DOHH2 (cell line): ENCODE measurements at regions not wholly inside any gene's neighbourhood (a gene's known extent, or its start where the extent isn't known, plus 50 kb on each side); places are given as distances from the start of the nearest gene placed in this dataset.
"Not testable (repeated sequence)": the region's sequence is repeated elsewhere in the genome, so short reads cannot be mapped to it uniquely, and the experiment has no call there.

ENCODE experiments used
- H3F3A ChIP-seq: fragments of 200-600 bp; sonication (generic), shearing (Covaris generic); 2 replicates; pipeline ENCODE4 v1.6.0; 2016; ENCODE audit warnings: antibody characterized with exemption, mild to moderate bottlenecking; ENCODE audit not compliant: control insufficient read depth, insufficient read depth
- H3K27ac ChIP-seq: fragments of 200-600 bp; sonication (generic); 2 replicates; pipeline ENCODE4 v1.5.1; 2014; ENCODE audit warnings: low read depth, mild to moderate bottlenecking, low read length, moderate library complexity
- H3K27me3 ChIP-seq: fragments of 200-600 bp; sonication (generic); 2 replicates; pipeline ENCODE4 v1.6.1; 2014; ENCODE audit warnings: mild to moderate bottlenecking, low read length, mixed read lengths; ENCODE audit not compliant: control insufficient read depth
- H3K36me3 ChIP-seq: fragments of 200-600 bp; sonication (generic); 2 replicates; pipeline ENCODE4 v1.6.1; 2014; ENCODE audit warnings: mild to moderate bottlenecking, low read length, moderate library complexity, mixed read lengths; ENCODE audit not compliant: control insufficient read depth
- H3K4me1 ChIP-seq: fragments of 200-600 bp; sonication (generic); 2 replicates; pipeline ENCODE4 v1.6.1; 2014; ENCODE audit warnings: mild to moderate bottlenecking, low read length, mixed read lengths; ENCODE audit not compliant: control insufficient read depth
- H3K4me2 ChIP-seq: fragments of 200-600 bp; sonication (generic); 2 replicates; pipeline ENCODE4 v1.6.0; 2014; ENCODE audit warnings: mild to moderate bottlenecking, low read length, moderate library complexity
- H3K4me3 ChIP-seq: fragments of 200-600 bp; sonication (generic); 2 replicates; pipeline ENCODE4 v1.5.1; 2014; ENCODE audit warnings: mild to moderate bottlenecking, low read length, mixed read lengths
- H3K79me2 ChIP-seq: fragments of 200-600 bp; sonication (generic); 2 replicates; pipeline ENCODE4 v1.6.1; 2014; ENCODE audit warnings: mild to moderate bottlenecking, low read length, mixed read lengths; ENCODE audit not compliant: control insufficient read depth
- H3K9me2 ChIP-seq: fragments of 200-600 bp; sonication (generic); replicated peaks from 2 replicates; pipeline ENCODE4 v1.6.1; 2014; ENCODE audit warnings: mild to moderate bottlenecking, low read length, mixed read lengths; ENCODE audit not compliant: control insufficient read depth
- H3K9me3 ChIP-seq: fragments of 200-600 bp; sonication (generic); 2 replicates; pipeline ENCODE4 v1.6.1; 2014; ENCODE audit warnings: antibody characterized with exemption, low read length, mixed read lengths; ENCODE audit not compliant: control insufficient read depth, insufficient read depth
- H4K20me1 ChIP-seq: fragments of 200-600 bp; sonication (generic); 2 replicates; pipeline ENCODE4 v1.6.0; 2014; ENCODE audit warnings: low read depth, mild to moderate bottlenecking, antibody characterized with exemption, low read length, moderate library complexity; ENCODE audit not compliant: control insufficient read depth, insufficient read depth
- EZH2phosphoT487 ChIP-seq: fragments of 200-600 bp; sonication (generic); IDR thresholded peaks from 2 replicates; pipeline ENCODE4 v1.6.1; 2017; ENCODE audit warnings: borderline replicate concordance, mild to moderate bottlenecking, antibody characterized with exemption, low read length, moderate library complexity, mixed read lengths
- TF ChIP-seq, protein P1 (sequence below): fragments of 200-600 bp; sonication (generic); IDR thresholded peaks from one replicate; pipeline ENCODE4 v1.5.1; 2014; ENCODE audit warnings: antibody characterized with exemption, mild to moderate bottlenecking, low read depth, low read length; ENCODE audit not compliant: poor library complexity, severe bottlenecking

- TF ChIP-seq, protein P1, sequence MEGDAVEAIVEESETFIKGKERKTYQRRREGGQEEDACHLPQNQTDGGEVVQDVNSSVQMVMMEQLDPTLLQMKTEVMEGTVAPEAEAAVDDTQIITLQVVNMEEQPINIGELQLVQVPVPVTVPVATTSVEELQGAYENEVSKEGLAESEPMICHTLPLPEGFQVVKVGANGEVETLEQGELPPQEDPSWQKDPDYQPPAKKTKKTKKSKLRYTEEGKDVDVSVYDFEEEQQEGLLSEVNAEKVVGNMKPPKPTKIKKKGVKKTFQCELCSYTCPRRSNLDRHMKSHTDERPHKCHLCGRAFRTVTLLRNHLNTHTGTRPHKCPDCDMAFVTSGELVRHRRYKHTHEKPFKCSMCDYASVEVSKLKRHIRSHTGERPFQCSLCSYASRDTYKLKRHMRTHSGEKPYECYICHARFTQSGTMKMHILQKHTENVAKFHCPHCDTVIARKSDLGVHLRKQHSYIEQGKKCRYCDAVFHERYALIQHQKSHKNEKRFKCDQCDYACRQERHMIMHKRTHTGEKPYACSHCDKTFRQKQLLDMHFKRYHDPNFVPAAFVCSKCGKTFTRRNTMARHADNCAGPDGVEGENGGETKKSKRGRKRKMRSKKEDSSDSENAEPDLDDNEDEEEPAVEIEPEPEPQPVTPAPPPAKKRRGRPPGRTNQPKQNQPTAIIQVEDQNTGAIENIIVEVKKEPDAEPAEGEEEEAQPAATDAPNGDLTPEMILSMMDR, result no peak
- TF ChIP-seq EZH2phosphoT487, result no peak
- H3K36me3 ChIP-seq, result no peaks in the 10 kb centered on the region
- H3K79me2 ChIP-seq, result no peaks in the 10 kb centered on the region
- H3K4me1 ChIP-seq, result no peaks in the 10 kb centered on the region
- H3K9me3 ChIP-seq, result no peaks in the 10 kb centered on the region
- no peak overlapping the region for H3K27ac ChIP-seq
- H4K20me1 ChIP-seq, result no peaks in the 10 kb centered on the region
- peaks cover 9% of the 10 kb centered on the region for H3K27me3 ChIP-seq
- no peaks in the 10 kb centered on the region for H3K9me2 ChIP-seq
- H3F3A ChIP-seq, result no peaks in the 10 kb centered on the region
- no peak overlapping the region for H3K4me2 ChIP-seq
- no peak overlapping the region for H3K4me3 ChIP-seq
Observed at GRCh38 chr10:6787718-6788117, 207.6 kb upstream of the PRKCQ start.

DNA sequence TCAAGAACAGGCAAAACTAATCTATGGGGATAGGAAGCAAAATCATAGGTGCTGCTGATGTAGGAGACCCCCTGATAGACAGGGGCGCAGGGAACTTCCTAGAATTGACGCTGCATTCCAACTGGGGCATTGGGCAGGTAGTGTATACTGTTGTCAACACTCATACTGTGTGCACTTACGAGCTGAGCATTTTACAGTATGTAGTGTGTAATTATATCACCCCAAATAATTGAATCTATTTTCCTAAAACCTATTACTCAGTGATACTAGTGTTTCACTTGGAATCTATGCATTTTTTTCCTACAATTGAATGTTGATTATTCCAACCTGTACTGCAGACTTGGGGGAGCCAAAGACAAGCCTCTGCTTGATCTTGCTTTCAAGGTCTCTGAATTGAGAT is 207.0 kb upstream of the PRKCQ start:
- TF ChIP-seq EZH2phosphoT487, result no peak
- TF ChIP-seq, protein P1, result no peak
- Histone ChIP-seq H3K4me2 (no peak overlapping the region), H3K4me1 (no peaks in the 10 kb centered on the region), H4K20me1 (no peaks in the 10 kb centered on the region), H3K27me3 (peaks cover 14% of the 10 kb centered on the region), H3K36me3 (no peaks in the 10 kb centered on the region), H3K4me3 (no peak overlapping the region), H3K9me3 (no peaks in the 10 kb centered on the region), H3F3A (no peaks in the 10 kb centered on the region), H3K9me2 (no peaks in the 10 kb centered on the region), H3K79me2 (no peaks in the 10 kb centered on the region), H3K27ac (no peak overlapping the region)

DNA sequence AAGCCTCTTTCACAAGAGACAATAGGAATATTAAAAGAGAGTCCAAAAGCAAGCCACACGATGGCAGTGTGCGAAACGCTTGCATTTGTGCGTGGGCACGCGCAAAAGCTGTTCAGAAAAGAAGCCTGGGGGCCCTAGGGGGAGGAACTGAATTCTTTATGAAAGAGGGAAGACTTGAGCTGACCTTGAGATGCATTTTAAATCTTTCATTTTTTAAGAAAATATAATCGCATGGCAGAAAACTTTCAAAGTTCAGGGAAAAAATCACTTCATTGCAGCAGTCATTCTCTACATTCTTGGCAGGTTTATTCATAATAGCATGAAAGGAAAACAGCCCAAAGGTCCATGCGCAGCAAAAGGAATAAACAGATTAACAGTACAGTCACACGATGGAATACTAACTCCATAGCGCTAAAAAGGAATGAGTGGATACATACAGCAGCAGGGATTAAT is 206.5 kb upstream of the PRKCQ start:
- H3K4me2 ChIP-seq, result no peak overlapping the region
- no peak overlapping the region for H3K27ac ChIP-seq
- no peaks in the 10 kb centered on the region for H3F3A ChIP-seq
- no peak overlapping the region for H3K4me3 ChIP-seq
- TF ChIP-seq, protein P1, result no peak
- no peak for TF ChIP-seq EZH2phosphoT487
- no peaks in the 10 kb centered on the region for H3K9me2 ChIP-seq
- H3K27me3 ChIP-seq, result peaks cover 13% of the 10 kb centered on the region
- H3K79me2 ChIP-seq, result no peaks in the 10 kb centered on the region
- no peaks in the 10 kb centered on the region for H3K9me3 ChIP-seq
- H3K4me1 ChIP-seq, result no peaks in the 10 kb centered on the region
- H3K36me3 ChIP-seq, result no peaks in the 10 kb centered on the region
- H4K20me1 ChIP-seq, result no peaks in the 10 kb centered on the region

- not testable (repeated sequence) for H3K9me3 ChIP-seq, H3F3A ChIP-seq, H3K27me3 ChIP-seq, H3K9me2 ChIP-seq, H3K36me3 ChIP-seq, H3K4me2 ChIP-seq, H4K20me1 ChIP-seq, H3K27ac ChIP-seq, H3K4me1 ChIP-seq, H3K4me3 ChIP-seq, H3K79me2 ChIP-seq
Observed at GRCh38 chr10:6784429-6784828, 204.4 kb upstream of the PRKCQ start.
